SK-N-MC (cell line): ENCODE measurements at regions not wholly inside any gene's neighbourhood (a gene's known extent, or its start where the extent isn't known, plus 50 kb on each side); places are given as distances from the start of the nearest gene placed in this dataset.

Source experiments
- EZH2 ChIP-seq: fragments of 200-600 bp; sonication (generic); IDR thresholded peaks from one replicate; pipeline ENCODE4 v1.6.1; 2017; ENCODE audit warnings: antibody characterized with exemption
- FOXP2 ChIP-seq: optimal IDR thresholded peaks from 2 replicates; pipeline ENCODE3; 2011; ENCODE audit warnings: mild to moderate bottlenecking, moderate library complexity; ENCODE audit not compliant: insufficient read depth; ENCODE audit errors: extremely low read length, control extremely low read depth
- POLR2AphosphoS5 ChIP-seq: IDR thresholded peaks from 2 replicates; pipeline ENCODE4 v1.6.1; 2012; ENCODE audit warnings: mild to moderate bottlenecking, low read depth, low read length, borderline replicate concordance

- TF ChIP-seq EZH2 (no peak), POLR2AphosphoS5 (no peak), FOXP2 (no peak)
Observed at GRCh38 chr20:22462975-22463914, 121.1 kb downstream of the FOXA2 start.
